ENCODE measurements at regions not wholly inside any gene's neighbourhood (a gene's known extent, or its start where the extent isn't known, plus 50 kb on each side); places are given as distances from the start of the nearest gene placed in this dataset.

GRCh38 chr7:1361016-1361755 is 98.1 kb downstream of the MICALL2 start:
- TF ChIP-seq CTCF (IDR thresholded peaks at IDR 0.05) (no peak), POLR2A (IDR thresholded peaks at IDR 0.05) (no peak), EP300 (IDR thresholded peaks at IDR 0.05) (no peak)
